T-helper 1 cell (primary cell): ENCODE measurements at regions not wholly inside any gene's neighbourhood (a gene's known extent, or its start where the extent isn't known, plus 50 kb on each side); places are given as distances from the start of the nearest gene placed in this dataset.

Source experiments
- DNase-seq, 5 donors: peaks; one replicate each; pipeline ENCODE4 v3.0.0-alpha.2; 2012 to 2020

GRCh38 chr4:100083289-100083688 is 107.0 kb downstream of the DDIT4L start:
- DNase-seq: no peak

- no peak for DNase-seq
These were observed 107.4 kb downstream of the DDIT4L start for GRCh38 chr4:100082852-100083251.

- no peak for DNase-seq
These were observed 108.8 kb downstream of the DDIT4L start for GRCh38 chr4:100081491-100081890.

- DNase-seq: no peak
These were observed 111.0 kb downstream of the DDIT4L start for GRCh38 chr4:100079264-100079663.

- no peak for DNase-seq
These were observed 113.5 kb downstream of the DDIT4L start for GRCh38 chr4:100076753-100077152.

- DNase-seq: no peak
These were observed 114.6 kb downstream of the DDIT4L start for GRCh38 chr4:100075486-100076270.

- DNase-seq: no peak
These were observed 115.2 kb downstream of the DDIT4L start for GRCh38 chr4:100075056-100075455.

GRCh38 chr4:100071506-100071905 is 118.8 kb downstream of the DDIT4L start:
- DNase-seq: no peak

GRCh38 chr4:100070868-100071267 is 119.4 kb downstream of the DDIT4L start:
- DNase-seq: no peak

GRCh38 chr4:100069207-100069606 is 119.1 kb upstream of the H2AZ1 start:
- no peak for DNase-seq

GRCh38 chr4:100067255-100067654 is 117.2 kb upstream of the H2AZ1 start:
- DNase-seq: no peak

- no peak for DNase-seq
These were observed 113.3 kb upstream of the H2AZ1 start for GRCh38 chr4:100063355-100063754.

GRCh38 chr4:100062921-100063320 is 112.8 kb upstream of the H2AZ1 start:
- no peak for DNase-seq

GRCh38 chr4:100061835-100062234 is 111.8 kb upstream of the H2AZ1 start:
- no peak for DNase-seq

GRCh38 chr4:100060765-100061416 is 110.8 kb upstream of the H2AZ1 start:
- DNase-seq: no peak

GRCh38 chr4:100059467-100059866 is 109.4 kb upstream of the H2AZ1 start:
- DNase-seq: no peak

- DNase-seq: no peak
These were observed 106.6 kb upstream of the H2AZ1 start for GRCh38 chr4:100056701-100057100.

GRCh38 chr4:100054071-100054470 is 104.0 kb upstream of the H2AZ1 start:
- DNase-seq: no peak

GRCh38 chr4:100049872-100050271 is 99.8 kb upstream of the H2AZ1 start:
- no peak for DNase-seq

GRCh38 chr4:100042711-100043110 is 92.6 kb upstream of the H2AZ1 start:
- DNase-seq: no peak

GRCh38 chr4:100042235-100042634 is 92.2 kb upstream of the H2AZ1 start:
- DNase-seq: no peak

- no peak for DNase-seq
These were observed 91.6 kb upstream of the H2AZ1 start for GRCh38 chr4:100041646-100042045.

- DNase-seq: no peak
These were observed 84.1 kb upstream of the H2AZ1 start for GRCh38 chr4:100034023-100034664.

- no peak for DNase-seq
These were observed 76.0 kb upstream of the H2AZ1 start for GRCh38 chr4:100026066-100026465.
